GM20000 (cell line): ENCODE measurements at regions not wholly inside any gene's neighbourhood (a gene's known extent, or its start where the extent isn't known, plus 50 kb on each side); places are given as distances from the start of the nearest gene placed in this dataset.

Experiments used
- DNase-seq: peaks from one replicate; pipeline ENCODE4 v3.0.0; 2012; ENCODE audit warnings: low spot score
- CTCF ChIP-seq: IDR thresholded peaks from 2 replicates; pipeline ENCODE4 v1.5.1; 2012; ENCODE audit warnings: mild to moderate bottlenecking, control low read depth; ENCODE audit errors: extremely low read depth, missing control alignments

GRCh38 chr19:32233091-32233490 lies 112.3 kb upstream of the ZNF507 start:
- no peak for TF ChIP-seq CTCF
- DNase-seq = no peak

- TF ChIP-seq CTCF = no peak
- no peak for DNase-seq
Observed at GRCh38 chr19:32233885-32234284, 111.5 kb upstream of the ZNF507 start.

- DNase-seq = no peak
- no peak for TF ChIP-seq CTCF
Observed at GRCh38 chr19:32234663-32235217, 110.7 kb upstream of the ZNF507 start.

- DNase-seq = peak; percentile 50
- TF ChIP-seq CTCF = no peak
Observed at GRCh38 chr19:32238076-32238475, 107.3 kb upstream of the ZNF507 start.

GRCh38 chr19:32240316-32240715 lies 105.1 kb upstream of the ZNF507 start:
- TF ChIP-seq CTCF = no peak
- DNase-seq = no peak

- no peak for DNase-seq
- no peak for TF ChIP-seq CTCF
Observed at GRCh38 chr19:32241306-32241705, 104.1 kb upstream of the ZNF507 start.

- TF ChIP-seq CTCF = no peak
- DNase-seq = no peak
Observed at GRCh38 chr19:32241932-32242710, 103.3 kb upstream of the ZNF507 start.
